ENCODE measurements at regions not wholly inside any gene's neighbourhood (a gene's known extent, or its start where the extent isn't known, plus 50 kb on each side); places are given as distances from the start of the nearest gene placed in this dataset.

- intact Hi-C loops (cut with micrococcal nuclease): no loop called here
These were observed 342.0 kb downstream of the USP25 start for GRCh38 chr21:16071761-16072160.

DNA sequence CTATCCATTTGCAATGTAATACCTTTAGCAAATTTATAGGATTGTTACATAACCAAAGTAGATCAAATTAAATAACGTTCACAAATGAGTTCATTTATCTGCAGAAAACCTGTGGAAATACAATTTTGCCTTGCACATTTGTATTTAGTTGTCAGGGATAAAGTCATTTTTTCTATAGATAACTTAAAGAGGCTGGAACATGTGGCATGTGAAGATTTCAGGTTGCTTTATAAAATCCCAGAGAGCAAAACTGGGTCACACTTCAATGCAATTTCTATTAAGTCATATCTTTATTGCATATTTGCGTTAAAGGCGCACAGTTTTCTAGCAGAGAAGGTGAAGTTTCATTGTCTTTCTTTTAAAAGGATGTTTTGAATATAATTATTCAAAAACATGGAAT lies 342.4 kb downstream of the USP25 start:
- intact Hi-C loops (cut with micrococcal nuclease): no loop called here

- intact Hi-C loops (cut with micrococcal nuclease): no loop called here
These were observed 343.0 kb downstream of the USP25 start for GRCh38 chr21:16072737-16073136.

DNA sequence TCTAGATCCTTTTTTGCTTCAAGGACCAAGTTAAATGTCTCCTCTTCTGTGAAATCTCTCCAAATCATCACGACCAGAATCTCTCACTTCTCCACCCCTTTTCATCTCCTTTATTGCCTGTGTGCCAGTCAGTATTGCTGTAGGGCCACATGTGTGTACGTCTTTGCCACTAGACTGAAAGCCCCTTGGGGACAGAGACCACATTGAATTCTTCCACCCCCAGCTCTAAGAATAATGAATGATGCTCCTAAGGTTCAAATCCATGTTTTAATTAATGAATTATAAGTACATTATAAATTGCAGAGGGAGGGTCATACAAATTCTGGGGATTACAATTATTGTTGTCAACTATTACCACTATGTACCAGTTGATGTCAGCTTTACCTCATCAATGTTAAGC lies 343.8 kb downstream of the USP25 start:
- intact Hi-C loops (cut with micrococcal nuclease): no loop called here

DNA sequence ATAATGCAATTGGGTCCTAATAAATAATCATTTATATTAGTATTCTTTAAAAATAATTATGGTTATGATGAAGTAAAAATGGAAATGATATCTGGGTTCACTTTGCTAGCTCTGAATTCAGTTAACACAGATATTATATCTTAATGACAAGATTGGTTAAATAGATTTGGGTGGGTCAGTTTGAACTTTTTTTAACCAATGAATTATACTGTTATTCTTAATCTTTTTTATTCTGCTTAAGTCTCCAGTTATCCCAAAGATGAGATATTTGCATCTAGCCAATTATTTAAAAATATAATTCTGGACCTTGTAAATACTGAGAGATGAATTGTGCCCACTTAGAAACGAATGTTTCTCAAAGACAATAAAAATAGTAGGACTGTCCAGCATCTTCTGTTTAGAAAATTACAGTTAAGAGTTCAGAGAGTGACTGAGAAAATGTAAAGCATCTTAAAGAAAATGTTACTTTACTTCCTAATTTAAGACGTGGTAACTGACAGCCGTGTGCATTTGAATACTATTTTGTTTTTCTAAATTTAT lies 345.2 kb downstream of the USP25 start:
- intact Hi-C loops (cut with micrococcal nuclease): no loop called here

DNA sequence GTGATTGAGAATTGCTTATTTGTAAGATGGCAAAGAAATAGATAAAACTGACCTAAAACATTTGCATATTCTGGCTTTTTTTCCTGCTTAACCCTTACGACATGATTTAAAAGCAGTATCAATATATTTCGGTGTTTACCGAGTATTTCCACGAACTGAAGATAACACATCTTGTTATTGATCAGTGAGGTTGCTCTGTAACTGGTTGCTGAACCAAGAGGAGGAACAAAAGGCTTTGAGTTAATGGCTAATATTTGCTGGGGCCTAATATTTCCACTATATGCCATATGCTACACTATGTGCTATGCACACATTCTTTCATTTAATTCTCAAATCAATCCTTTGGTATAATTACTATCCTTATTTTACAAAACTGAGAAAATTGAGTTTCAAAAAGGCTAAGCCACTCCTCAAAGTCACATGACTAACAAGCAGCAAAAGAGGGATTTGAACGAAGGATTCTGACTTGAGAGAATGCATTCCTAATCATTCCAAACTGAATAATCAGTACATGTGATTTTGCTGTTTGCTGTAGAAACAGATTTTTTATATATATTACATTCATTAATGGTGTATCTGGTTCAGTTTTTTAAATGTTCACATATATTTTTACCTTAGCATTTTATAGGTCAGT lies 346.0 kb downstream of the USP25 start:
- intact Hi-C loops (cut with micrococcal nuclease): no loop called here

GRCh38 chr21:16076465-16076864 lies 346.7 kb downstream of the USP25 start:
- intact Hi-C loops (cut with micrococcal nuclease): no loop called here

DNA sequence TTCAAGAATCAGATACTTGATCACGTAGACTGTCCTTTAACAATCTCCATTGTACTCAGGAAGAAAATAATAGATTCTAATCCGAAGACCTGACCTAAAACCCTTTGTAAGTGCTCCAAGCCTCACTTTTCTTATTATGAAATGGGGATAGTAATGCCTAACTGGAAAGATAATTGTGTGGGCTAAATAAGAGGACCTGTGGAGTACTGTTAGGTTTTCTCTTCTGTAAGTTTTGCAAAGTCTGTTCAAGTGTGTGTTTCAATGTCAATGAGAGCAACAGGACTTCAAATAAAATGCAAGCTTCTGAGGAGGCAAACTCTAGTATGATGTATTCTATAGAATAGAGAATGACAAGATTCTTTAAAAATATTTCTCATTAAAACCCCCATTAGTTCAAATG lies 348.6 kb downstream of the USP25 start:
- intact Hi-C loops (cut with micrococcal nuclease): no loop called here

- intact Hi-C loops (cut with micrococcal nuclease): no loop called here
These were observed 350.0 kb downstream of the USP25 start for GRCh38 chr21:16079830-16080229.

DNA sequence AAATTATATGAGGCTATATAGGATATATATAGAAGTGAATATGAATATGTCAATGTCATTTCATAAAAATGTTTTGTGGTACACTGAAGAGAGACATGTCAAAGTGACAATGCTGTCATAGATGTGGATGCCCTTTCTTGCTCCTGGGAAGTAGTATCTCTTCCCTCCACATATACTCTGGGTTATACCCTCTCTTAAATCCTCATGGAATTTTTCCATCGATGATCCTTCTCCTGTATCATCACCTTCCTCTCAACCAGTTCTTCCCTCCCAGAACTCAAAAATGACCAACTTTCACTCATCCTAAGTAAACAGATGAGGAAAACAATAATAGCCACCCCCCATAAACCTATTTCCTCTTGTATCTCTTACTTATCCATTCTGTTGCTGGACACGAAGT lies 351.5 kb downstream of the USP25 start:
- intact Hi-C loops (cut with micrococcal nuclease): no loop called here

DNA sequence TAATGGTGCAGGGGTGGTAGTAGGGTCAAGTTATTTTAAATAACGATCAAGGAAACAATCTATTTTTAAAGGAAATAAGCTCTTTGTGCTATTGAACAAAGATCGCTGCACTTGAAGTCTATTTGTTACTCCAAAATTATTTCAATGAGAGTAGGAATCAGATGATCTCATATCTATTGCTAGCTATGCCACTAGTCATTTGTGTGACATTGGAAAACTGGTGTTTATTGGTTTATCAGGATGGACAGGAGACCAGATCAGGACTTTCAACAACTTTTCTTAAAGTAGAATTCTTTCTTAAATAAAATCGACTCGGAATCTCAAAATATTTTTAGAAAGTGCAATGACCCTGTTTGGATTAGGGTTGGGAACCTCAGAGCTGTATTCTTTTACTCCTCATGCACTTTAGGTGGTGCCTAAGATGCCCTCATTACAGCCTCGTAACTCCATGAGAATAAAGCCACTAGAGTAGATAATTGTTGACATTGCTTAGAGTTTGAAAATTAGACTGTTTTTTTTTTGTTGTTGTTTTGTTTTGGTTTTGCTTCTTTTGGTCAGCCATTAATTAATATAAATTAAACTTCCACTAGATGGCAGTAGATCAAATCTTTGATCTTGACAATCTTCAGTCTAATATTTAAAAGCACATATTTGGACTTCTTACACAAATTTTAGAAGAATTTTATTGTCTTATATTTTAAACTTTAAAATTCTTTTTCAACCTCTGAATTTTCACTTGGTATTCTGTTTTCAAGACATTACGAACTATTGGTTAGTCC lies 352.4 kb downstream of the USP25 start:
- intact Hi-C loops (cut with micrococcal nuclease): loop anchor here (2.0 kb wide), 1 partner anchor 247 kb away; no protein-coding TSS in a partner anchor

- intact Hi-C loops (cut with micrococcal nuclease): no loop called here
These were observed 355.1 kb downstream of the USP25 start for GRCh38 chr21:16084776-16085364.

- intact Hi-C loops (cut with micrococcal nuclease): no loop called here
These were observed 355.6 kb downstream of the USP25 start for GRCh38 chr21:16085421-16085820.

DNA sequence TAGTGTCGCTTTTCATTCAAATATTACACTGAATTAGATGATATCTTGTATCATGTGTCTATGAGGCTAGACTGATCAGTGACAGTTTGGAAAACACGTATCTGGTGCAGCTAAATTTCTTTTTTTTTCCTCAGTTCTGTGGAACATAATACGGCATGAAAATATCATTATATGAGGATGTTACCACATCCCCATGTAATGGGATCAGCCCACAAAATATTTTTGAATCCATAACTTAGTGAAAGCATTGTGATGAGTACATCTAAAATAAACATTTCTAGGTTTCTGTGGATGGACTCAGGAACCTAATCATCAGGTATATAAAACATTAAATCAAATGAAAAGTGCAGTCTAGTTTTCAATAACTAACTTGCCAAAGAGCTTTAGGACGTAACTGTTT lies 356.3 kb downstream of the USP25 start:
- intact Hi-C loops (cut with micrococcal nuclease): no loop called here

DNA sequence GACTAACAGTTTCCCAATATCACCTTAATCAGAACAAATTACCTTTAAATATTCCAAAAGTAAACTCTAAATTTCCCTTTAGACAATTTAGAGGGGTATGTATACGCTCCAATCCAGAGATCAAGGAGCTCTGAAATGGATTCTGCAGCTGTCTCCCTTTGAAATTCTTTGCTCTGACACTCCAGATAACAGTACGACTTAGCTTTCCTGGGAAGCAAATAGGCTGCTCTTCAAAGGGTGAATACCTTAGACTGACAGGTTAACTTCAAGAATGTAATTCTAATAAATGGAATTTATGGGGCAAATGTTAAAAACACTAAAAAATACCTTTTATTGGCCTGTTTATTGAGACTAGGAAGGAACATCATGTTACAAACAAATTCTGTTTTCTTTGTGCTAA lies 357.2 kb downstream of the USP25 start:
- intact Hi-C loops (cut with micrococcal nuclease): no loop called here

- intact Hi-C loops (cut with micrococcal nuclease): no loop called here
These were observed 357.7 kb downstream of the USP25 start for GRCh38 chr21:16087523-16087922.

DNA sequence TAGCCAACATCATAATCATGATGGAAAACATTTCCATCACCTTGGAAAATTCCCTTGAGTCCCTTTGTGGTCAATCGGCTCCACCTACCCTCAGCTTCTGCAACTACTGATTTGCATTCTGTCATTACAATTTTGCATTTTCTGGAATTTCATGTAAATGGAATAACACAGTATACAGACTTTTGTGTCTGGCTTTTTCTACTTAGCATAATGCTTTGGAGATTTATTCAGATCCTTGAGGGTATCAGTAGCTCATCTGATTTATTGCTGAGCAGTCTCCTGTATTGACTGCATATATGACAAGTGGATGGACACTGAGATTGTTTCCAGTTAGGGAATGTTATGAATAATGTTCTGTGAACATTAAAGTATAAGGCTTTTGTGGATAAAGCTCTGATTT lies 358.3 kb downstream of the USP25 start:
- intact Hi-C loops (cut with micrococcal nuclease): no loop called here

DNA sequence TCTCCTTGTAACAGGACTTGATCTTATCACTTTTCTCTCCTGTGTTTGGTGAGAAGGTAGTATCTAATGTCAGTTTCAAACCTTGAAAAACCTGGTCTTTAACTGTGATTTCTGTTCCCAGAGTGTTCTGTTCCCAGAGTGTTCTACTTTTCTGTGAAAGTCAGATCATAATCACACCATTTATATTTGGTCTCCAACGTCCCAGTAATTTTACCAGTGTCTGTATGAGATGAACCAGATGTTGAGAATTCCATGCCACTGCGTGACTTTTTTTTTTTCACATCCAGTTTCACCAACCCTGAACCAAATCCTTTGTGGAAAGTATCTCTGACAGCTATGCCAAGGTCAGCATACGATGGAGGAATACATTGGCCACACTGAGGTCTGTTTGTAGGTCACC lies 365.2 kb downstream of the USP25 start:
- intact Hi-C loops (cut with micrococcal nuclease): no loop called here

GRCh38 chr21:16096988-16097387 lies 367.2 kb downstream of the USP25 start:
- intact Hi-C loops (cut with micrococcal nuclease): no loop called here

DNA sequence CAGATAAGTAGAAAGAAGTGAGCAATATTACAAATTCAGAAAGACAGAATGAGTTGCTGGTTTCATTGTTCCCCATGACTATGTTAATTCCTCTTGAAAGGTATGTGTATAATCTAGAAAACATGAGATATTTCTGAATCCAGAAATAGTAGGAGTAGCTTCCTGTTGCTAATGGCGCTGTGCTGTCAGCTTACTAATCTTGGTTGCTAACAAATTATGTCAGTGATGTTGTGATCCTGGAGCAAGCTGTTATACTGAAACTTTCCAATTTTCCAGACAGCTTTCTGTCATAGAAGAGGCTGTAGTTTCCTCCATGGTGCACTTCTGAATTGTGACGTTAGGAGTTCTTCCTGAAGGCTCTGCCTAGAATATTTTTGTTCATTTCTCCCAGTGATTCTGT lies 372.3 kb downstream of the USP25 start:
- intact Hi-C loops (cut with micrococcal nuclease): no loop called here

GRCh38 chr21:16108561-16109075 lies 378.8 kb downstream of the USP25 start:
- intact Hi-C loops (cut with micrococcal nuclease): no loop called here

GRCh38 chr21:16113052-16113715 lies 383.4 kb downstream of the USP25 start:
- intact Hi-C loops (cut with micrococcal nuclease): no loop called here

Data from T-helper 2 cell treated with Interferon-gamma antibody and Interleukin-4, amounts not matched to agents 100 ng/mL and 5 ng/mL, for 36 hours (primary cell).